ENCODE measurements at regions not wholly inside any gene's neighbourhood (a gene's known extent, or its start where the extent isn't known, plus 50 kb on each side); places are given as distances from the start of the nearest gene placed in this dataset.

DNA sequence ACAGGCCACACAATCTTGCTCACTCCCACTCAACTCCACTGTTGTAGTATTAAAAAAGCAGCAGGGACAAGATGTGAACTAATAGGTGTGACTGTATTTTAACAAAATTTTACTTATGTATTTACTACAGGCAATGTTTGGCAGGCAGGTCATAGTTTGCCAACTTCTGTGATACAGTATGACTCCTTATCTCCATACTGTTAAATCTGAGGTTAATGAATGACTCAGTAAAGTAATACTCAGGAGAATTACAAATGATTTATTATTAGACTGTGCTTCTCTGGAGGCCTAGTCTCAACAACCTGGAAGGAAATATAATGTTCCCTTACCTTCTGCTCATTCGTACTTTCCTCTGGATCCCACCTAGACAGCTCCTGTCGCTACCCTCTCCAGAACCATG lies 258.6 kb upstream of the KCNMB2 start:
- no peaks in the 10 kb centered on the region for H3K27me3 ChIP-seq
- no peak overlapping the region for H3K4me3 ChIP-seq
- DNase-seq: peak in 3 of 6 donors; percentile 11 to 34 (median 15)
- intact Hi-C loops (cut with DNase I): no loop called here
- no peaks in the 10 kb centered on the region for H3K9me3 ChIP-seq
- peak overlapping the region in 3 of 4 donors; percentile 14 to 78 (median 73) for H3K27ac ChIP-seq
- ATAC-seq: peak; percentile 98 to 99 (median 99)
- peaks cover 8 to 9% (median 9%) of the 10 kb centered on the region in 3 donors for H3K4me1 ChIP-seq
- WGBS, 2 donors: 13 to 21% methylated on average over 2 of the region's 2 CpGs
- H3K36me3 ChIP-seq: no peaks in the 10 kb centered on the region
- no peak for TF ChIP-seq CTCF (IDR thresholded peaks at IDR 0.05)
- FAIRE-seq: no peak

- intact Hi-C loops (cut with DNase I): no loop called here
- TF ChIP-seq CTCF (IDR thresholded peaks at IDR 0.05): no peak
- H3K4me3 ChIP-seq: no peak overlapping the region
- peaks cover 0 to under 1% (median under 1%) of the 10 kb centered on the region in 3 donors for H3K4me1 ChIP-seq
- DNase-seq (no peak), ATAC-seq (no peak), FAIRE-seq (no peak)
- no peaks in the 10 kb centered on the region for H3K27me3 ChIP-seq
- 84 to 85% methylated on average over 1 of the region's 1 CpG for WGBS, 2 donors
- H3K27ac ChIP-seq: no peak overlapping the region
- no peaks in the 10 kb centered on the region for H3K36me3 ChIP-seq
- no peaks in the 10 kb centered on the region for H3K9me3 ChIP-seq
Observed at GRCh38 chr3:178283561-178283960, 252.7 kb upstream of the KCNMB2 start.

GRCh38 chr3:178284181-178284580 lies 252.1 kb upstream of the KCNMB2 start:
- H3K4me1 ChIP-seq: no peaks in the 10 kb centered on the region
- DNase-seq: no peak

GRCh38 chr3:178288074-178288473 lies 248.2 kb upstream of the KCNMB2 start:
- FAIRE-seq: no peak
- Histone ChIP-seq H3K27me3 (no peaks in the 10 kb centered on the region), H3K4me1 (no peaks in the 10 kb centered on the region), H3K9me3 (no peaks in the 10 kb centered on the region), H3K27ac (no peak overlapping the region), H3K4me3 (no peak overlapping the region), H3K36me3 (no peaks in the 10 kb centered on the region)
- no peak for TF ChIP-seq CTCF (IDR thresholded peaks at IDR 0.05)
- intact Hi-C loops (cut with DNase I): no loop called here
- WGBS, 2 donors: 71 to 86% methylated on average over 5 of the region's 5 CpGs
- ATAC-seq: no peak
- DNase-seq: no peak

More at GRCh38 chr3:178284181-178284580, 252.1 kb upstream of the KCNMB2 start:
- H3K9me3 ChIP-seq: no peaks in the 10 kb centered on the region
- intact Hi-C loops (cut with DNase I): no loop called here
- H3K4me3 ChIP-seq: no peak overlapping the region
- H3K27ac ChIP-seq: no peak overlapping the region
- no peaks in the 10 kb centered on the region for H3K27me3 ChIP-seq
- ATAC-seq: no peak
- TF ChIP-seq CTCF (IDR thresholded peaks at IDR 0.05): no peak
- no peak for FAIRE-seq
- WGBS, 2 donors: 84 to 88% methylated on average over 1 of the region's 1 CpG
- H3K36me3 ChIP-seq: no peaks in the 10 kb centered on the region

- Histone ChIP-seq H3K27ac (no peak overlapping the region), H3K4me1 (no peaks in the 10 kb centered on the region), H3K36me3 (no peaks in the 10 kb centered on the region), H3K9me3 (no peaks in the 10 kb centered on the region), H3K4me3 (no peak overlapping the region), H3K27me3 (no peaks in the 10 kb centered on the region)
- DNase-seq (no peak), ATAC-seq (no peak), FAIRE-seq (no peak)
- 75 to 85% methylated on average over 6 of the region's 6 CpGs for WGBS, 2 donors
- no peak for TF ChIP-seq CTCF (IDR thresholded peaks at IDR 0.05)
- intact Hi-C loops (cut with DNase I): no loop called here
Observed at GRCh38 chr3:178289544-178290160, 246.6 kb upstream of the KCNMB2 start.

Data from pancreas (tissue), 10 donors.